Endothelial cell (in vitro differentiated cells): ENCODE measurements at regions not wholly inside any gene's neighbourhood (a gene's known extent, or its start where the extent isn't known, plus 50 kb on each side); places are given as distances from the start of the nearest gene placed in this dataset.

ENCODE experiments used
- DNase-seq: peaks from one replicate; pipeline ENCODE4 v3.0.0; 2021; ENCODE audit warnings: low spot score
- H3K27ac Mint-ChIP-seq: one replicate; pipeline ENCODE4 v1.8.0; 2021; ENCODE audit warnings: mixed read lengths, inconsistent platforms; ENCODE audit not compliant: unreplicated experiment
- H3K27me3 Mint-ChIP-seq: one replicate; pipeline ENCODE4 v1.8.0; 2021; ENCODE audit warnings: mild to moderate bottlenecking, moderate library complexity, mixed read lengths, inconsistent platforms; ENCODE audit not compliant: unreplicated experiment
- H3K36me3 Mint-ChIP-seq: one replicate; pipeline ENCODE4 v1.8.0; 2021; ENCODE audit warnings: mild to moderate bottlenecking, low read depth, mixed read lengths, inconsistent platforms; ENCODE audit not compliant: unreplicated experiment
- H3K4me1 Mint-ChIP-seq: one replicate; pipeline ENCODE4 v1.8.0; 2021; ENCODE audit warnings: mild to moderate bottlenecking, mixed read lengths, inconsistent platforms; ENCODE audit not compliant: unreplicated experiment
- H3K4me3 Mint-ChIP-seq: one replicate; pipeline ENCODE4 v1.8.0; 2021; ENCODE audit warnings: mild to moderate bottlenecking, mixed read lengths, inconsistent platforms; ENCODE audit not compliant: unreplicated experiment
- H3K9me3 Mint-ChIP-seq: one replicate; pipeline ENCODE4 v1.8.0; 2021; ENCODE audit warnings: mixed read lengths, inconsistent platforms; ENCODE audit not compliant: unreplicated experiment
- CTCF ChIP-seq: fragments of 200-600 bp; sonication (generic); IDR thresholded peaks from one replicate; pipeline ENCODE4 v1.5.0; 2021; ENCODE audit warnings: antibody characterized with exemption; ENCODE audit not compliant: unreplicated experiment

GRCh38 chr6:81086991-81087390, 665.5 kb downstream of the TENT5A start:
- no peaks in the 10 kb centered on the region for H3K9me3 Mint-ChIP-seq
- no peak for DNase-seq
- TF ChIP-seq CTCF = no peak
- no peak overlapping the region for H3K4me3 Mint-ChIP-seq
- H3K4me1 Mint-ChIP-seq = no peaks in the 10 kb centered on the region
- H3K27ac Mint-ChIP-seq = no peak overlapping the region
- peaks cover 3% of the 10 kb centered on the region for H3K27me3 Mint-ChIP-seq
- H3K36me3 Mint-ChIP-seq = no peaks in the 10 kb centered on the region

GRCh38 chr6:81085431-81085790, 667.1 kb downstream of the TENT5A start:
- Mint-ChIP-seq H3K9me3 (no peaks in the 10 kb centered on the region), H3K27me3 (peaks cover 3% of the 10 kb centered on the region), H3K4me1 (no peaks in the 10 kb centered on the region), H3K4me3 (no peak overlapping the region), H3K27ac (no peak overlapping the region), H3K36me3 (no peaks in the 10 kb centered on the region)
- no peak for DNase-seq
- TF ChIP-seq CTCF = no peak

- Mint-ChIP-seq H3K27ac (no peak overlapping the region), H3K4me1 (no peaks in the 10 kb centered on the region), H3K4me3 (no peak overlapping the region), H3K9me3 (no peaks in the 10 kb centered on the region), H3K36me3 (no peaks in the 10 kb centered on the region), H3K27me3 (peaks cover 1% of the 10 kb centered on the region)
- no peak for TF ChIP-seq CTCF
- no peak for DNase-seq
Observed at GRCh38 chr6:81084776-81085430, 667.6 kb downstream of the TENT5A start.

- H3K9me3 Mint-ChIP-seq = no peaks in the 10 kb centered on the region
- H3K4me1 Mint-ChIP-seq = no peaks in the 10 kb centered on the region
- no peaks in the 10 kb centered on the region for H3K27me3 Mint-ChIP-seq
- DNase-seq = peak; percentile 14
- TF ChIP-seq CTCF = peak; percentile 40
- no peaks in the 10 kb centered on the region for H3K36me3 Mint-ChIP-seq
- no peak overlapping the region for H3K27ac Mint-ChIP-seq
- H3K4me3 Mint-ChIP-seq = no peak overlapping the region
Observed at GRCh38 chr6:81075974-81076373, 676.5 kb downstream of the TENT5A start.

- TF ChIP-seq CTCF = no peak
- Mint-ChIP-seq H3K4me3 (no peak overlapping the region), H3K27ac (no peak overlapping the region), H3K4me1 (no peaks in the 10 kb centered on the region), H3K27me3 (no peaks in the 10 kb centered on the region), H3K9me3 (no peaks in the 10 kb centered on the region), H3K36me3 (no peaks in the 10 kb centered on the region)
- no peak for DNase-seq
Observed at GRCh38 chr6:81073318-81073717, 679.2 kb downstream of the TENT5A start.
